ENCODE measurements at regions not wholly inside any gene's neighbourhood (a gene's known extent, or its start where the extent isn't known, plus 50 kb on each side); places are given as distances from the start of the nearest gene placed in this dataset.

GRCh38 chr21:21722731-21723130 lies 724.5 kb downstream of the NCAM2 start:
- TF ChIP-seq POLR2A (IDR thresholded peaks at IDR 0.05): no peak
- no peak for TF ChIP-seq CTCF (IDR thresholded peaks at IDR 0.05)

Data from right lobe of liver (tissue), 4 donors.